NCI-H1417 (cell line): ENCODE measurements at regions not wholly inside any gene's neighbourhood (a gene's known extent, or its start where the extent isn't known, plus 50 kb on each side); places are given as distances from the start of the nearest gene placed in this dataset.
A peak's percentile ranks its signal among the peaks of the same experiment; 100 is the strongest.
"Not testable (repeated sequence)": the region's sequence is repeated elsewhere in the genome, so short reads cannot be mapped to it uniquely, and the experiment has no call there.

Source experiments
- DNase-seq, 3 experiments: peaks; one replicate each; lab custom pipeline; 2025; lab: John Stamatoyannopoulos, UW

GRCh38 chr4:27720010-27720766 is 859.5 kb downstream of the STIM2 start:
- DNase-seq = no peak

- DNase-seq = no peak
Observed at GRCh38 chr4:27721193-27721592, 860.6 kb downstream of the STIM2 start.

DNA sequence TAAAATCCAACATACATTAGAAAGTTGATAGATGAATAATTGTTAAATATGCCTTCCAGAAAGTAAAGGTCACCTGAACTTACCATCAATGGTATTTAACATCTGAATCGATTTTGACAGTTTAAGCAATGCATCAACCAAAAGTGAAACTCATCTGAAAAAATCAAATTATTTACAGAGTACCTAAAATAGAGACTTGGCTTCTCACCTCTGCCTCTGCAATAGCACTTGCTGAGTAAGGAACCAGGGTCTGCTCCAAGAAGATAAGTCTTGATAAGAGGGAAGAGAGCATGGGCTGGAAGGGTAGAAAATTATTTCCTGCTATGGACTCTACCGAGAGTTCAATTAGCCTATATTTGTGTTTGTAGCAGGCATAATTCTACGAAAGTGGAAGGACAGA is 868.3 kb downstream of the STIM2 start:
- DNase-seq = no peak

DNA sequence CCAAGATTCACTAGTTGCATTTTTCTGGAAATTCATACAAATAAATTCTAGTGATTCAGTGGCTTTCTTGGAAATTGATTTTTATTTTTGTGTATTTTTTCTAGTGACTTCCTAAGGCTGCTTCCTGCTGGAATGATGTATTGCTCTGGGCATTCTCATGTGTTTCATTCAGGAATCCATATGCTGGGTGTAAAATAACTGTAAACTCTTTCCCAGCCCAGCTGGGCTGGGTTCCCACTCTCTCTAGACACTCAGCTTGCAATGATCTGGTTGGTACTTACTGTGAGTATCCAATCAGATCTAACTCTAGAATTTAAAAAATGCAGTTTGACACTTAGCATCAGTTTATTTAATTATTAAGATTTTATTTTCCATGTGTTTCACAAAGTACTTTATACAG is 882.2 kb downstream of the STIM2 start:
- no peak for DNase-seq

GRCh38 chr4:27759611-27760575 is 899.3 kb downstream of the STIM2 start:
- no peak for DNase-seq

DNA sequence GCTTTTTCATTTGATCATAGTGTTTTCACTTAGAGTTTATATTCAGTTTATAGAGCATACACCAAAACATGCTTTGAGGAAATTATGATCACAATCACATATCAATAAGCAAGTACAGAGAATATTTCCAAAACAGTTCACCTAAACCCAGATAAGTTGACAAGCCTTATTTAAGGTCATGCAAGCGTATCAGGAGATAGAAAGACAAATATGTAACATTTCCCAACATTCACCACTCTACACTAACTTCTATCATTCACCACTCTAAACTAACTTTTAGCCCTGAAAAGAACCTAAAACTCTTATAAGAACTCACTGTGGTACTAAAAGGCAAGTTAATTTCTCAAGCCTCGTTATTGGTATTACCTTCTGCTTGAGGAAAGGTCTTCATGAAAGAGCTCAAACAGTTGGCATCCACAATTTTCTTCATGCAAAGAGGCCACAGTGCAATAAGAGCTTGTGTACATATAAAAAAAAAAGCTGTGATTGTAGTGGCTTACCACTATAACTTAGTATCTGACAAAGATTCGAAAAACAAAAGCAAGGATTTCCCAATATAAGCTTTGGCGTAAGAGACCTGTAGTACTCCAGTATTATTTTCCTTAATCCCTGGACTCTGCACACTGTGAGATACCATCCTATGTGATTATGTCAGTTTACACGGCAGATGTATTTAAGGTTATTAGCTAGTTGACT is 903.3 kb downstream of the STIM2 start:
- no peak for DNase-seq

GRCh38 chr4:27764526-27764837 is 903.8 kb downstream of the STIM2 start:
- DNase-seq = no peak

DNA sequence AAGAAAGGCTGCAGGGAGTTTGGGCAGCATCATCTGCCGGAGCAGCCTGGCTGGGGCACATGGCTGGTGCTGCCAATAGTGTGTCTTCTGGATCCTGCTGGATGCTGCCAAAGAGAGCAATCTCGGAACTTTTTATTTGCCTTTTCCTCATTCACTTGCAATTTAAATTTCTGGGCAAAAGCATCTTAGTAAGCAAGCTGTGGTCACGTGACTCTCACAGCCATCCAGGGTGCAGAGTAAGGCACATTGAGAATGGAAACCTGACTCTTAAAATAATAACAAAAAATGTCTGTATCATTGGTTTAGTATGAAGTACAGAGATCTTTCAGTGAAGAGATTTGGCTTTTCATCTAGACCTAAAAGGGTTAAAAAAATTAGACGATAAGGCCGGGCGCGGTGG is 910.3 kb downstream of the STIM2 start:
- DNase-seq = no peak

DNA sequence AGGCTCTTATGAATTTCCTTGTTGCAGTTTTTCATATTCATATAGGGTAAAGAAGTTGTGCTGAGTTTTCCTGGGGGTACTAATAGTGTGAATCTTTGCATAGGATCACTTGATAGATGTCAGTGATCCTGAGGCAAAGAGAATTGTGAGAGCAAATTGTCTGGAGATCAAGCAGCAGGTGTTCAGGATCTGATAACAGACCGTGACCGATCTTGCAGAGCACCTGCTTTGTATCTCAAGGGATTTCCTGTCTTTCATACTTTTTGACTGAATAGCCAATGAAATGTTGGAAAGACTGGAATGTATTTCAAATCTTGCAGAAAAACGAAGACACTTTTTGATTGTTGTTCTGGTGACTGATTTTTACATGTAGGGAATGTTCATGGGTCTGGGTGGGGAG is 914.5 kb downstream of the STIM2 start:
- DNase-seq = peak in 2 of 3 experiments; percentile 3 to 40

- no peak for DNase-seq
Observed at GRCh38 chr4:27779827-27780226, 919.2 kb downstream of the STIM2 start.

GRCh38 chr4:27787195-27787594 is 926.6 kb downstream of the STIM2 start:
- DNase-seq = no peak

- no peak for DNase-seq
Observed at GRCh38 chr4:27789773-27790172, 929.1 kb downstream of the STIM2 start.

GRCh38 chr4:27790911-27791310 is 930.3 kb downstream of the STIM2 start:
- no peak for DNase-seq

DNA sequence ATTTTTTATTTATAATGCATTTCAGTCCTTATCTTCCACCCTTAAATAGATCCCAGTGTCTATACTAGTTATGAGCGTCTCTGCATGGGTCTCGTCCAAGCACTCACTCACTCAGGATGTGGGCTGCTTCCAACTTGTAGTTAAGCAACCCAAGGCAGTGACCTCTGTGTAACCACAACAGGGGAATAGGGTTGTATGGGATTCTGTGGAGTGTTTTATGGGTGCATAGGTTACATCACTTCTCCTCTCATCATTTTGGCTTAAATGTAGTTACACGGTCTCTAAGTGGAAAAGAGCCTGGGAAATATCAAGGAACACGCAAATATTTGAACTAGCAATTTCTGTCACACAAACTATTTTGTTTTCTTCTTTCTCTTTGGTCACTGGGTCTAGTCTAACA is 931.0 kb downstream of the STIM2 start:
- DNase-seq = no peak

GRCh38 chr4:27807207-27807606 is 946.6 kb downstream of the STIM2 start:
- no peak for DNase-seq

DNA sequence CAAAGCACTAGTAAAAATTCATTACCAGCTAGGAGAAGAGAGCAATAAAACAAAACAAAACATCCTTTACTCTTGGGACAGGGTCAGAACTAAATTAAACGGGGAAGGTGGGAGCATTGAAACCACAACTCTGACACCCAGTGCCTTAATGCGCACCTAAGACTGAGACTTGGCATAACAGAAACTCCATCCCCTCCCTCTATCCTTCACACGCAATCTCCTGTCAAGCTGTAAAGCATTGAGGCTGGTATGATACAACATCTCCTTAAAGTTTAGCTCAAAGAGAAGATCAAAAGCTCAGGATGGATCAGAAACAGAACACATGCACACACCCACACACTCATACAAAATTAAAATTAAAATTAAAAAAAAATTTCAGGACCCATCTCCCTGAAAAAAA is 951.3 kb downstream of the STIM2 start:
- DNase-seq = no peak

DNA sequence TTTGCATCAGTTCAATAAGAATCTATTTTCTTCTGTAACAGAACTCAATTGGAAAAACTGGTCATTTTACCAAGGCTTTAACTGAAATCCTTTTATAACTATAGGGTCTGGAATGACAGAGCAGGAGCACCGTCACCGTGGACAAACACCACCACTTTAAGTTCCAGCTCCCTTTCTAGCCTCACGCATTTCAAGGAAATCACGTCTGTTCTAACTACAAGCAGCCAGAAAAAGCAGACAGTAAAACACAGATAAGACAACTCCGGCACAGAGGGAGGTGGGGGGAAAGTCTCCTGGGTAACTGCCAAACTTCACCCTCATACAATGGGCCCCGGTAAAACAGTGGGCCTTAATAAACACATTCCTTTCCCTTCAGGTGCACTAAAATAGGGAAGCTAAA is 952.6 kb downstream of the STIM2 start:
- DNase-seq = not testable (repeated sequence)

- not testable (repeated sequence) for DNase-seq
Observed at GRCh38 chr4:27813699-27814425, 953.2 kb downstream of the STIM2 start.

DNA sequence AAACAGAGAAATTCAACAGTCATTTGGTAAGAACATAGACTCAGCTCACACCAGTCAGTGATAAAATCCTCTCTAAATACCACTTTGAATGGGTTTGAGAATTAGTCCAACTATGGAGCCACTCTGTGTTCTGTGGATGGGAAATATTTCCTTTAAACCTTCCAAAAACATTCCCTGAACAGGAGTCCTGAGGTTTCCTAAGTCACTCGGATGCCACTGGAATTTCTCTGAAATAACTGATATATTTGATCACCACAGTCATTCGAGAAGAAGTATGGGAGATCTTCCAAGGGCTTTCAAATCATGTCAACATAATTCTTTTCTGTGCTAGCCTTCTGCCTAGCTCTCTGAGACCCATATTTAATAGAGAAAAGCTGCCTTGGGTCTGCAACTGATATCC is 958.6 kb downstream of the STIM2 start:
- no peak for DNase-seq

- no peak for DNase-seq
Observed at GRCh38 chr4:27828843-27829242, 968.2 kb downstream of the STIM2 start.

- no peak for DNase-seq
Observed at GRCh38 chr4:27830251-27830650, 969.6 kb downstream of the STIM2 start.

GRCh38 chr4:27835851-27836250 is 975.2 kb downstream of the STIM2 start:
- DNase-seq = no peak
